ENCODE measurements at regions not wholly inside any gene's neighbourhood (a gene's known extent, or its start where the extent isn't known, plus 50 kb on each side); places are given as distances from the start of the nearest gene placed in this dataset.
A peak's percentile ranks its signal among the peaks of the same experiment; 100 is the strongest.

DNA sequence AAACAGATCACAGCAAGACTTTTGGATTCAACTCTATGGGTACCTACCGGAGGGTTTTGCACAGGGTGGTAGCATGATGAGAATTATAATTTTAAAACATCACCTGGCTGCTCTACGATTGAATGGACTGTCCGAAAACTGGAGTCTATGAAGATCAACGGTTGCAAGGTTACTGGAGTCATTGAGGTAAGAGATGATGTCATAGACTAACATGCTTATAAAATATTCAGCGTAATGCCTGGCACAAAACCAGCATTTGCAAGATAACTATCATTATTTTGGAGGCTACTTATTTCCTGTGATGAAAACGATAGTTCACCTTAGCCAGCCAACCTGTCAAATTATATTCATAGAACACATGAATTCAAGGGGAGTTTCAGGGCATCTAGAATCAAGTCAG, 580.6 kb upstream of the TBX3 start:
- no peaks in the 10 kb centered on the region for H3K36me3 ChIP-seq (ENCODE audit: control insufficient read depth in 4 of 4, insufficient read depth in 4 of 4, low read length in 4 of 4)
- DNase-seq (no peak), ATAC-seq (ENCODE audit: insufficient read depth, low FRiP score) (no peak)
- TF ChIP-seq, protein P1, sequence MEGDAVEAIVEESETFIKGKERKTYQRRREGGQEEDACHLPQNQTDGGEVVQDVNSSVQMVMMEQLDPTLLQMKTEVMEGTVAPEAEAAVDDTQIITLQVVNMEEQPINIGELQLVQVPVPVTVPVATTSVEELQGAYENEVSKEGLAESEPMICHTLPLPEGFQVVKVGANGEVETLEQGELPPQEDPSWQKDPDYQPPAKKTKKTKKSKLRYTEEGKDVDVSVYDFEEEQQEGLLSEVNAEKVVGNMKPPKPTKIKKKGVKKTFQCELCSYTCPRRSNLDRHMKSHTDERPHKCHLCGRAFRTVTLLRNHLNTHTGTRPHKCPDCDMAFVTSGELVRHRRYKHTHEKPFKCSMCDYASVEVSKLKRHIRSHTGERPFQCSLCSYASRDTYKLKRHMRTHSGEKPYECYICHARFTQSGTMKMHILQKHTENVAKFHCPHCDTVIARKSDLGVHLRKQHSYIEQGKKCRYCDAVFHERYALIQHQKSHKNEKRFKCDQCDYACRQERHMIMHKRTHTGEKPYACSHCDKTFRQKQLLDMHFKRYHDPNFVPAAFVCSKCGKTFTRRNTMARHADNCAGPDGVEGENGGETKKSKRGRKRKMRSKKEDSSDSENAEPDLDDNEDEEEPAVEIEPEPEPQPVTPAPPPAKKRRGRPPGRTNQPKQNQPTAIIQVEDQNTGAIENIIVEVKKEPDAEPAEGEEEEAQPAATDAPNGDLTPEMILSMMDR (IDR thresholded peaks at IDR 0.05; ENCODE audit: control extremely low read depth, extremely low read depth), result no peak
- H3K4me3 ChIP-seq, result no peak overlapping the region
- no peak overlapping the region for H3K27ac ChIP-seq (ENCODE audit: low read depth in 1 of 2, low read length in 1 of 2)
- WGBS, 2 donors, result 81 to 88% methylated on average over 6 of the region's 6 CpGs
- no peaks in the 10 kb centered on the region for H3K27me3 ChIP-seq (ENCODE audit: control insufficient read depth in 3 of 3, insufficient read depth in 3 of 3, low read length in 2 of 3)
- H3K9ac ChIP-seq (ENCODE audit: insufficient read depth in 1 of 2, low read length in 2 of 2), result no peak overlapping the region
- peaks cover 0 to 19% (median 4%) of the 10 kb centered on the region in 5 donors for H3K4me1 ChIP-seq (ENCODE audit: control insufficient read depth in 5 of 5, insufficient read depth in 5 of 5, low read length in 5 of 5)
- no peaks in the 10 kb centered on the region for H3K9me3 ChIP-seq (ENCODE audit: control insufficient read depth in 4 of 4, insufficient read depth in 3 of 4, low read length in 3 of 4)

DNA sequence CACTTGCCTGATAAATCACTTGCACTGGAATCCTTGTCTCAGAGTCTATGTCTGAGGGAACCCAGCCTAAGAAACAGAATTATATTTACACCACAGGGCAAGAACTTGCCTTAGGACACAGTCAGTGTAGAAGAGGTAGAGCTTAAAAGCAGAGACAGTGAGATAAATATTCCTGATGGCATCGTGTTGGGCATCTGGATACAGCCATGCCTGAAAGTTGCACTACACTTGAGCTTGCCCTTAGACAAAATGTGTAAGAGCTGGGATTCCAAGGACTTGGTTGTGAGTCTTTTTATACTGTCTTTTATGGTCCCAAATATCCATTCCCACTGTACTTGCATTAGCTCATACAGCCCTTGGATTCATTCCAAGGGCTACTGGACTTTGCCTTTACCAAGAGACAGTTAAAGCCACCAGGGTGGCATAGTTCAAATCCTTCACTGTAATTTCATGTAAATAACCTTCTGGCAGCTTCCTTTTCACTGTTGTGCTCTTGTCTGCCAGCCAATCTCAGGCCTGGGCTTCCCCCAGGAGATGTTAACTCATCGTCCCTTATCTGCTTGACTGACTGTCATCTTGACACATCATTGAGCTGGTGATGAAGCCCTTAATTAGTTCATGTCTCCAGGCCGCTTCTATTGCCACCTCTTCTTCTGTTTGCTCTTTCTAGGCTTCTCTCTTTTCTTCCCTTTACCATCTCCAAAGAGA, 577.9 kb upstream of the TBX3 start:
- DNase-seq (peak in 1 of 3 donors; percentile 45), ATAC-seq (ENCODE audit: insufficient read depth, low FRiP score) (no peak)
- no peaks in the 10 kb centered on the region for H3K27me3 ChIP-seq (ENCODE audit: control insufficient read depth in 3 of 3, insufficient read depth in 3 of 3, low read length in 2 of 3)
- H3K36me3 ChIP-seq (ENCODE audit: control insufficient read depth in 4 of 4, insufficient read depth in 4 of 4, low read length in 4 of 4), result no peaks in the 10 kb centered on the region
- no peaks in the 10 kb centered on the region for H3K9me3 ChIP-seq (ENCODE audit: control insufficient read depth in 4 of 4, insufficient read depth in 3 of 4, low read length in 3 of 4)
- no peak overlapping the region for H3K9ac ChIP-seq (ENCODE audit: insufficient read depth in 1 of 2, low read length in 2 of 2)
- peaks cover 0 to 19% (median 4%) of the 10 kb centered on the region in 5 donors for H3K4me1 ChIP-seq (ENCODE audit: control insufficient read depth in 5 of 5, insufficient read depth in 5 of 5, low read length in 5 of 5)
- TF ChIP-seq, protein P1 (IDR thresholded peaks at IDR 0.05; ENCODE audit: control extremely low read depth, extremely low read depth), result no peak
- no peak overlapping the region for H3K4me3 ChIP-seq
- H3K27ac ChIP-seq (ENCODE audit: low read depth in 1 of 2, low read length in 1 of 2), result no peak overlapping the region
- 59 to 64% methylated on average over 3 of the region's 3 CpGs for WGBS, 2 donors

DNA sequence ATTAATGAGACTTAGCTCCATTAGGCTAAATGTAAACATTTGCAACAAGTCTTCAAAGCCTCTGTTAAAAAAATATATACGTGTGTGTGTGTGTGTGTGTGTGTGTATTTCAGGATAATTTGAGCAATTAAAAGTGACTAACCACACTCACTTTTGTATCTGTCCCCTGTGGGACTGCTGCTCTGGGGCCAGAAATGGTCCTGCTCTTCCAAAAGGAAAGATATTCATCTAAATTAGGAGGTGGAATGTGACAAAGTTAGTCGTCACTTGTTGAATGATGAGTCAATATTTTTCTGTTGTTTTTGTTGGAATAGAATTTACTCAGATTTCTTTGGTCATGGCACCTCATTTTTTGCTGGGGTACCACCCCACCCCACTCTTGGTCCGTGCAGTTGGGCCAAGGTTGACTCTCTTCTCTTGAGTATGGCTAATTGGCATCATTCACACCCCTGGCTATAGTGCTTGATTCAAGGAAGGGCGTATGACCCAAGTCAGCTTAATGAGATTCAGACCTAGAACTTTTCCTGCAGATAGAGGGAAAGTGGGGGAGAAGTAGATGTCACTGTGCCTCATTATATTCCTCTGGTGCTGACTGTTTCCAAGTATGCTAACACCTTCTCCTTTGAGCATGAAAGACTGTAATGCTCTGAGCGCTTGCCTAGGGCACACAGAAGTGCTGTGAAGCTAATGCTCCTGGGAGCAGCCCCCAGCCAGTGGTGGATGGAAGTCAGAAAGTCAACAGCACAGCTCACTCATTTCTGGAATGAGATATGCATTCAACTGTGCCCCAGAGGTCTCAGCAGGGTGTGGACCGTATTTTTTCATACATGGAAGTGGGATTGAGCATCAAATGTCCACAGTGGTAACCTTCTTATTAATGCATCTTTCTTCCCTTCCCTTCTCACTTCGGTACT, 577.0 kb upstream of the TBX3 start:
- no peak overlapping the region for H3K4me3 ChIP-seq
- no peak overlapping the region for H3K27ac ChIP-seq (ENCODE audit: low read depth in 1 of 2, low read length in 1 of 2)
- no peaks in the 10 kb centered on the region for H3K36me3 ChIP-seq (ENCODE audit: control insufficient read depth in 4 of 4, insufficient read depth in 4 of 4, low read length in 4 of 4)
- WGBS, 2 donors, result 67 to 71% methylated on average over 7 of the region's 7 CpGs
- ATAC-seq (ENCODE audit: insufficient read depth, low FRiP score), result no peak
- no peak overlapping the region for H3K9ac ChIP-seq (ENCODE audit: insufficient read depth in 1 of 2, low read length in 2 of 2)
- no peaks in the 10 kb centered on the region for H3K27me3 ChIP-seq (ENCODE audit: control insufficient read depth in 3 of 3, insufficient read depth in 3 of 3, low read length in 2 of 3)
- TF ChIP-seq, protein P1 (IDR thresholded peaks at IDR 0.05; ENCODE audit: control extremely low read depth, extremely low read depth), result no peak
- DNase-seq, result no peak
- no peaks in the 10 kb centered on the region for H3K9me3 ChIP-seq (ENCODE audit: control insufficient read depth in 4 of 4, insufficient read depth in 3 of 4, low read length in 3 of 4)
- H3K4me1 ChIP-seq (ENCODE audit: control insufficient read depth in 5 of 5, insufficient read depth in 5 of 5, low read length in 5 of 5), result peaks cover 0 to 19% (median 4%) of the 10 kb centered on the region in 5 donors
